NCI-H2227 treated with DMSO at 0.1 percent for 48 hours (cell line): ENCODE measurements at regions not wholly inside any gene's neighbourhood (a gene's known extent, or its start where the extent isn't known, plus 50 kb on each side); places are given as distances from the start of the nearest gene placed in this dataset.
"Not testable (repeated sequence)": the region's sequence is repeated elsewhere in the genome, so short reads cannot be mapped to it uniquely, and the experiment has no call there.

ENCODE experiments used
- DNase-seq: peaks from one replicate; lab custom pipeline; 2025; lab: John Stamatoyannopoulos, UW

GRCh38 chr21:34272321-34272720 is 91.5 kb upstream of the KCNE2 start:
- no peak for DNase-seq

- DNase-seq, result no peak
Measured at GRCh38 chr21:34274001-34274400, 89.8 kb upstream of the KCNE2 start.

- no peak for DNase-seq
Measured at GRCh38 chr21:34276711-34277425, 86.9 kb upstream of the KCNE2 start.

GRCh38 chr21:34278451-34278850 is 85.4 kb upstream of the KCNE2 start:
- no peak for DNase-seq

DNA sequence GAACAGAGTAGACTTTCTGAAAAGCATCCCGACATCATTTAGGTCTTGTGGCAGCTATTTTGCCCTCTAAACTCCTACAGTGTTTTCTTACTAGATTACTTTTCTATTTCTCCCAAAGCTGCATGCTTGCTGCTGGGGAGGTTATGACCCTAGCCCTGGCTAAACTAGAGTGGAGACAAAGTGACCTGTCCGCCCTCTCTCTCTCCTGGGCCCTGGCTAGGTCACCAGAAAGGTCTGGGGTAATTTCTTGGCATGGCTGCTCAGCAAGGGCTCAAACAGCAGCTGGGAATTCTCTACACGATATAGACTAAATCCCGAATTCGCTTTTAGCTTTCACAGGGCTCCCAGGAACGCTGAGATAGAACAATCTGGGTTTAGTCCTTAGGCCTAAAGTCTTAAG is 84.5 kb upstream of the KCNE2 start:
- no peak for DNase-seq

GRCh38 chr21:34279883-34280282 is 83.9 kb upstream of the KCNE2 start:
- no peak for DNase-seq

GRCh38 chr21:34280389-34280795 is 83.4 kb upstream of the KCNE2 start:
- no peak for DNase-seq

DNA sequence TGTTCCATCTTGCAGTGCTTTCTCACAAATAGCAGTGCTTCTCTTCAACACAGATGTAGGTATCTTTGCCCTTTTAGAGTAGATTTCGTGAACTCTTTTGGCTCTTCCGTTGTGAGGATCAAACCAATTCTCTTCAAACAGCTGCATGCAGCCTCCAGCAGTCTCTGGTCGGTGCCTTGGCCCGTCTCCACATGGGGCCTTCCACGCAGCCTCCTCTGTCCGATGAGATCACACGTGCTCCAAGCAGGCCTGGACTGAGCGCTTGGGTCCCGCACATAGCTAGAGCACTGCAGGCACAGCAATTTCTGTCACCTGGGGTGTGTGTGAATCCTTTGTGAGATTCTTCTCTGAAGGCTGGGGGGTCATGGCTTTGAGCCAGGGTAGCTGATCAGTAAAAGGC is 82.8 kb upstream of the KCNE2 start:
- no peak for DNase-seq

- no peak for DNase-seq
Measured at GRCh38 chr21:34282223-34282622, 81.6 kb upstream of the KCNE2 start.

- no peak for DNase-seq
Measured at GRCh38 chr21:34284666-34285065, 79.1 kb upstream of the KCNE2 start.

DNA sequence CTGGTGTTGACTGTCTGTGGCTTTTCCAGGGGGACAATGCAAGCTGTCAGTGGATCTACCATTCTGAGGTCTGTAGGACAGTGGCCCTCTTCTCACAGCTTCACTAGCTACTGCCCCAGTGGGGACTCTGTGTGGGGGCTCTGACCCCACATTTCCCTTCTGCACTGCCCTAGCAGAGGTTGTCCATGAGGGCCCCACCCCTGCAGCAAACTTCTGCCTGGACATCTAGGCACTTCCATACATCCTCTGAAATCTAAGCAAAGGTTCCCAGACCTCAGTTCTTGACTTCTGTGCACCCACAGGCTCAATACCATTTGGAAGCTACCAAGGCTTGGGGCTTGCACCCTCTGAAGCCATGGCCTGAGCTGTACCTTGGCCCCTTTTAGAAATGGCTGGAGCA is 75.8 kb upstream of the KCNE2 start:
- DNase-seq, result not testable (repeated sequence)

- DNase-seq, result no peak
Measured at GRCh38 chr21:34289856-34290255, 74.0 kb upstream of the KCNE2 start.

GRCh38 chr21:34296878-34297277 is 66.9 kb upstream of the KCNE2 start:
- DNase-seq, result no peak

DNA sequence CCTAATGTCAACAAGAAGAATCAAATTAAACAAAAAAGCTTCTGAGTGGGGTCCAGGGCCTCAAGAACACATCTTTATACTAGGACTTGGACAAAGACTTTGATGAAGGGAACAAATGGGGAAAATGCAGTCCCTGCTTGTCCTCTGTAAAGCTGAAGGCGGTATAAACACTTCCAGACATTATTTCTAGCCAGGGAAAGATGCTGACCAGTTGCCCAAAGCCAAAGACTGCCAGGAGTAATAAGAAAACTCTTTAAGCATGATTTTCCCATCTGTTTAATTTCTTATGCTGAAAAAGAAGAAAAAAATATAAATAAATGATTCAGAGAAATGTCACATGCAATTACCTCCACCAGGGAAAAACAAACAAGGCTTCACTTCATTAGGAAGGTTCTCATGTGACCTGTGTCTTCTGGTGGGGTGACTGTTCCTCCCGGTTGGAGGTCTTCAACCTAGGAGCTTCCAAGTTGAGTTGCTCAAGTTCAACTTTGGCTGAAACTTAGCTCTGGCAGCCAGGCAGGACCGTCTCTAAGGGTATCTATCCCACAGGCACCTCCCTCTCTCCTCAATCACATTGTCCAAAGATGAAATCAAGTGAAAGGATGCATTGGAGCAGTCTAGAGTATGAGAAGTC is 65.2 kb upstream of the KCNE2 start:
- no peak for DNase-seq

DNA sequence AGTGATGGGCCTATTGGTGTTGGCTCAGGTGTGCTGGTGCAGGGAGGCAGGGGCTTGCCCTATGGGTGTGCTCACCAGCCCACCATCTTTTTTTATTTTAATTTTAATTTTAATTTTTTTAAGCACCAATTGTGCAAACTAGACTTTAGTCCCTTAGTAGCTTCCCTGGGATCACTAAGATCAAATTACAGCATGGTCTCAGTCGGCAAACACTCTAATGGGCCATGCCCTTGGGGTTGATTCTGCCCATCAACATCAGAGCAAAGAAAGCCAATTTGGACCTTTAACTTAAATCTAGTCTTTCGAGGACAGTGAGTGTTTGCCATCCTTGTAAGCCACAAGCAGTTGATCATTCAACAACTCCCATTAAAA is 64.7 kb upstream of the KCNE2 start:
- DNase-seq, result no peak

DNA sequence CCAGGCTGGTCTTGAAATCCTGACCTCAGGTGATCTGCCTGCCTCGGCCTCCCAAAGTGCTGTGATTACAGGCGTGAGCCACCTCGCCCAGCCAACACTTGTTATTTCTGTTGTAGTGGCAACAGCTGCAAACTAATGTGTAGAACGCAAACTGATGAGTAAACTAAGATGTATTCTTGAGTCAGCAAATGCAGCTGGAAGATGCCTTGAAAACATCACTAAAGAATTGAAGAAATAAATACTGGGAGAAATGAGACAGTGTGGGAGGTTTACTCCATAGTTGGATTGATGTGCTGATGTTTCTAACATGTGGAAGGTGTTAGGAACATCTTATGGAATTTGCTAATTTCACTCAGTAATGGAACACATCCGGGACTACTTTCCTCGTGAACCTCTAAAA is 61.3 kb upstream of the KCNE2 start:
- DNase-seq, result no peak

- no peak for DNase-seq
Measured at GRCh38 chr21:34305605-34306604, 57.9 kb upstream of the KCNE2 start.

DNA sequence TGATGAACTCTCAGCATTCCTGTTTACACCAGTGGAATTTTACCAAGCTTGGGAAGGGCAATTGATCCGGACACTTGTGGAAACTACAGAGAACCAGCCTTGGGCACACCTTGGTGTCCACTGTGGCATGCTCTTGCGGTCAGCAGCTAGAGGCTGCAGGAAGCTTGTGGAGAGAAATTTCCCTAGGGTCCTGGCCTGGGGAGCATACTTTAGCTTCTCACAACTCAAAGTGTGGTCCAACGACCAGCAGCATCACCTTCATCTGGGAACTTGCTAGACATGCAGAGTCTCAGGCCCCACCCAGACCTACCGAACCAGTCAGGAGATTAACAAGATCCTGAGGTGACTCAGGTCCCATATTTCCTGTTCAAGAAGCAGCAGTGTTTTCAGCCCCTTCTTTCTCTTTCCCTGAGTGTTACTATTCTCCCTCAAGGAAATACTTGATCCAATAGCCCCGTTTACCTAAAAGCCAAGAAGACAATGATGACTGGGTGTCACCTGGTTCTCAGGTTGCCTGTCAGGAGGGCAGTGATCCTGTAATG is 55.7 kb upstream of the KCNE2 start:
- DNase-seq, result no peak

DNA sequence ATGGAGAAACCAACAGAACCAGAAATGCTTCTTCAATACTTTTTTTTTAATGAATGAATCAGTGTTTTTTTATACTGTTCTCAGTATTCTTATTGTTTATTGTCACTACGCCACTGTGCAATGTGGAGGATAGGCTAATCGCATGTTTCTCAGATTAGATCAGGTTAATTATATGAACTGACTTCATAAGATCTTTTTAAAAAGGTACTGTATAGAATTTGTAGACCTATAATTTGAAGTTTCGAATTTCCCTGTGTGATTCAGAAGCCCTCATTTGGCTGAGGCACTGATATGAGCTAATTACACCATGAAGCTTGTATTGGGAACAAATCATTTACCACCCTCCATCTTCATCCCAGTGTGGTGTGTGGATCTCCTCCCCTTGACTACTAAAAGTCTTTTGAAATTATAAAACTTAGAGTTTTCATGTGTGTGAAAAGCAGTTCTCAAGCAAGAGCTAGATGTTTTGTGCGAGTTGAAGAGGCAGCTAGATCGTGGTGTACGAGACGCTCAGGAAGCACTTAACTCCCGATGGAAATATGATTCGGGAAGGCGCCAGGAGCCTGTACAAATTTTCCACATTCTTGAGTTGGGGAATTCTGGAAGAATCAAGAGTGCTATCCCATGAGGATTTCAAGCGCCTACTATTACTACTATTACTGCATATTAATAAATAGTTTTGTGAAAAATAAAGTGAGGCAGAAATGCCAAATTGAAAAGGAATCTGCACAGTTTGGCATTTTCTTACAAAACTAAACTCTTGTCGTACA is 52.1 kb upstream of the KCNE2 start:
- DNase-seq, result no peak

DNA sequence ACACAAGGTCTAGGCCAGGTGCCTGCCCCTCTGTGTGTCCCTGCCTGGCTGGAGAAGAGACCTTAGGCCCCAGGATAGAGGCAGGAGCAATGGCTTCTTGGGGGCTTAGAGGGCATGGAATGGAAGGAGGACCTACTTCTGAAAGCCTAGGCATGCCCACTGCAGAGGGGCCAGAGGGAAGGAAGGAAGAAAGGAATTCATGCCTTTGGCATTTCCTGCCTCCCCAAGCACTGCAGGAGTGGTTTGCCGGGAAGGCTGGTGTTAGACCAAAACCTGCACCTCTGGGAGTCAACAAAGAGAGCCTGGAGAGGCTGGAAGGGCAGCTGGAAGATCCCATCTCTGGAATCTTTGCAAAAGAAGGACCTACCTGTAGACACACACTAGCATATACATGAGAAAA is 50.7 kb upstream of the KCNE2 start:
- no peak for DNase-seq
